Fibroblast of upper back skin (primary cell): ENCODE measurements at regions not wholly inside any gene's neighbourhood (a gene's known extent, or its start where the extent isn't known, plus 50 kb on each side); places are given as distances from the start of the nearest gene placed in this dataset.

Source experiments
- DNase-seq: peaks from one replicate; pipeline ENCODE4 v3.0.0-alpha.2; 2013

DNA sequence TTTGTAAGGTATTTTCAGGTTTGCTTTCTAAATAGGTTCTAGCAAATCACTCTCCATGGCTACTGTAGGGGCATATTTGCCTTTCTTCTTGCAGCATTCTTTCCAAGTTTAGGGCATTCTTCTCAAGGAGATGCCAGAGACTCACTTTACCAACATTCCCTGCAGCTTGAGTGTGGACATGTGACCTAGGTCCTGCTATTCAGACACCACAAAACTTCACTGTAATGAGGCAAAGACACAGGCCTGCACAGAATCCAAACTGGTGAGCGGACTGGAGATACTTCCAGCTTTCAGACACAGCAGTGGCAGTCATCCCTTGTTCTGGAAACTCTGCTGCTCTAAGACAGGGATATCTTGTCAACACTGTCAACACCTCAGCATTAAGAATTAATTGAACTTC is 146.4 kb upstream of the PFN2 start:
- DNase-seq: peak; percentile 34

DNA sequence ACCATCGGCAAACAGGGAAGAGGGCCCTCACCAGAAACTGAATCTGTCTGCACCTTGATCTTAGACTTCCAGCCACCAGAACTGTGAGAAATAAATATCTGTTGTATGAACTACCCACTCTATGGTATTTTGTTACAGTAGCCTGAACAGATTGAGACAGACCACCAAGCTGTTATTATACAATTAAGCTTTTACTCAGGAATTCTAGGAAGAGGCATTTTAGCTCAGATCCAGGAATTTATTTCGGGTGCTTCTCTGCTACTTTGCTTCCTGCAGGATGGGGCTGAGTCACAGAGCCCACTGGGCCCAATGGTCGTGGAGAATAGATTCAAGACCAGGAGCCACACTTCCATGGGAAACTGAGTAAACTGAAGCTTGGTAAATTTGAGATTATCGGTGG is 145.5 kb upstream of the PFN2 start:
- DNase-seq: peak; percentile 31

GRCh38 chr3:150114873-150115540 is 144.3 kb upstream of the PFN2 start:
- DNase-seq: peak; percentile 60

DNA sequence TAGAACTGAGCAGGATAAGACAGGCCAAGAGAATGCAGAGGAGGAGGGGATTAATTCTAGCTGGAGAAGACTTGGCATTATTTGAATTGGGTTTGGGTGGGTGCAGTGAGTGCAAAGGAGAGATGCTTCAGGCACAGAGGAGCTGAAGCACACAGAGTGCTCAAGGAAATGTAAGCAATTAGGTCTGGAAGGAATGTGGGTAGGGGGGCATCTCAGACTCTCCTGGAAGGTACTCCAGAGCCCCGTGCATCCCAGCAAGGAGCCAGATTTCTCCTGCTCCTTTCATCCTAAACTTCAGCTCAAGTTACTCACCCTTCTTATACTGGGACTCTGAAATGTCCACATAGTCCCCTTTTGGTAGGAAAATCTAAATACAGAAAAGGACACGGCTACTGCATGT is 143.6 kb upstream of the PFN2 start:
- DNase-seq: no peak

DNA sequence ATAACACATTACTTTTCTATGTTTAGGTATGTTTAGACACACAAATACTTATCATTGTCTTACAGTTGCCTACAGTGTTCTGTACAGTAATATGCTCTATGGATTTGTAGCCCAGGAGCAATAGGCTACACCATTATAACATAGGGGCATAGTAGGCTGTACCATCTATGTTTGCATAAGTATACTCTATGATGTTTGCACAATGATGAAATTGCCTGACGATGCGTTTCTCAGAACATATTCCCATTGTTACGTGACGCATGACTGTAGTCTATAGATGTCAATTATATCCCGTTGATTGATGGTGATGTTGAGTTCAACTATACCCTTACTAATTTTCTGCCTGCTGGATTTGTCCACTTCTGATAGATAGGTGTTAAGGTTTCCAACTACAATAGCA is 139.4 kb upstream of the PFN2 start:
- no peak for DNase-seq

DNA sequence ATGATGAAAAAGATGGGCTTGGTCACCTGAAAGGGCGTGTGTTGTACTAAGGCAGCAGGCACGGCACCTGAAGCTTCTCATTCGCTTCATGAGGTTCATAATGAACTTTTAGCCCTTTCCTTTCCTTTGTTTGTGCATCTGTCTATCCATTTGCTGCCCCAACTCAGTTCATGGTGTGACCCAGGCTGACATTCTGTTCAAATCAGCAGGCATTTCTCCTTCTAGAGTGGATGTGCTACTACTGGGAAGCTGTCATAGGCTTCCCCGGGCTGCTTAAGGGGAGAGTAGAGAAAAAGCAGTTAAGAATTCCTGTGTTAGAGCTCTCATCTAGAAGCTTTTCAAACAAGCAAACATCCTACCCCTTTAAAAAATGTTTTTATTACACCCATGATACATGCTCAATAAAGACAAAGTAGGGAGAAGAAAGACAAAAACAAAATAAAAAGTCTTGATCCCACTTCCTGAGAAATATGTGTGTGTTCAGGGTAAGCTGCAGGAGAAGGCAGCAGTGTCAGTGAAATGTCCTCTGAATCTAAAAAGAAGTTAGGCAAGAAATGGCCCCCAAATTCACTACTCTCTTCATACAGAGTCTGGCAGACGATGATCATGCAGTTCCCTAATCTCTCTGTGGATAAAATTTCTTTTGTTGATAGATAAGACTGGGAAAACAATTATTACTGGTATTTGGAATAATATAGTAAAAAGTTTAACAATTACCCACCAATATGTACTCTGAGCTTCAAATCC is 136.9 kb upstream of the PFN2 start:
- peak; percentile 27 for DNase-seq

DNA sequence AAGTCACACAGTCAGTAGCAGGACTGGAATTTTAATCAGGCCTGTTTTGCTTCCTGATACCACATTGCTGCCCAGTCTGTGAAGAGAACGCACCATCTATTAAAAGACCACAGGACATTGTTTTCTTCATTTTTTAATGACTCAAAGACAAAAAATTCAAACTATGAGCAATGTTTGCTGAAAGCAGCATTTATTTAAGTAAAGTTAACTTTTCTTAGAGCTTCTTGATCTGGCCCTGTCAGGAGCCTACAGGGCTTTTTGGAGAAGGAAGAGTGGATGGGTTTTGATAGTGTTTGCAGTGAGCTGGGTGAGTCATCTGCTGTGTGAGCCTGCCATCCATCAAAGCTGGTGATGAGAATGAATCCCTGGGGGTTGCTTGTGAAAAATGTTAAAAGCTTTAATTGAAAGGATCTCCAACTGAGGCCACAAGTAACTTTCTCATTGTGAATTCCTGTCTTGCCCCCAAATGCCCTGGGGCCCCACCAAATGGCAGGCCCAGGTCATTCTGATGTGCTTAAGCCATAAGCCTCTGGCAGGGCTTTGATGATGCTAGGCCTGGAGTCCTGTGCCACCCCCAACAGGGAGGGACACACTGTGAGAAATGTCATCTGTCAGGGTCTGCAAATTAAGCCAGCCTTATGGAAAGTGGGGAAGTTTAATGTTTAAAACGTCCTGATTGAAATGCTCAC is 136.2 kb upstream of the PFN2 start:
- DNase-seq: peak; percentile 100

GRCh38 chr3:150105886-150106612 is 135.4 kb upstream of the PFN2 start:
- DNase-seq: peak; percentile 62

- DNase-seq: no peak
Measured at GRCh38 chr3:150105025-150105424, 134.3 kb upstream of the PFN2 start.

- DNase-seq: peak; percentile 67
Measured at GRCh38 chr3:150104564-150104963, 133.9 kb upstream of the PFN2 start.

DNA sequence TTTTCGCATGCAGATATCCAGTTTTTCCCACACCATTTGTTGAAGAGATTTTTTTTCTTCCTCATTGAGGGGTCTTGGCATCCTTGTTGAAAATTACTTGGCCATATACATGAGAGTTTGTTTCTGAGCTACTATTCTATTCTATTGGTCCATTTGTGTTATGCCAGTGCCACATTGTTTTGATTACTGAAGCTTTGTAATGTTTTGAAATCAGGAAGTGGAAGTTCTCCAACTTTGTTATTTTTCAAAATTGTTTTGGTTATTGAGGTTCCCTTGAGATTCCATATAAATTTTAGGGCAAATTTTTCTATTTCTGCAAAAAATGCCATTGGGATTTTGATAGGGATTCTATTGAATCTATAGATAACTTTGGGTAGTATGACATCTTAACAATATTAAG is 130.3 kb upstream of the PFN2 start:
- DNase-seq: no peak

DNA sequence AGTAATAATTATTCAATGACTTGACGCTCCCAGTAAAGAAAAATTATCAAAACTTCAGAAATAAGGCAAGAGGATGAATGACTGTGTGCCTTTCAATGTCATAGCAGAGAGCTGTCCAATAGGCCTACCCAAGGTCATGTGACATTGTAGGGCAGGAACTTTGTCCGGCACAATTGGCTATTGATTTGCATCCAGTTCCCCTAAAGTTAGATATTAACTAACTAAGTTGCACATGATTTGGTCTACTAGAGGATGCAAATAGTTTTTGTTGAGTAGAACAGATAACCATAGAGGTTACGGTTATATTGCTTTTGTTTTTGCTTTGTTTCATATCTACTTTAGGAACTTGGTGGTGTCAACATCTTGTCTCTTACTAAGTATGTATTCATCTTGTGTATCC is 127.9 kb upstream of the PFN2 start:
- DNase-seq: no peak

DNA sequence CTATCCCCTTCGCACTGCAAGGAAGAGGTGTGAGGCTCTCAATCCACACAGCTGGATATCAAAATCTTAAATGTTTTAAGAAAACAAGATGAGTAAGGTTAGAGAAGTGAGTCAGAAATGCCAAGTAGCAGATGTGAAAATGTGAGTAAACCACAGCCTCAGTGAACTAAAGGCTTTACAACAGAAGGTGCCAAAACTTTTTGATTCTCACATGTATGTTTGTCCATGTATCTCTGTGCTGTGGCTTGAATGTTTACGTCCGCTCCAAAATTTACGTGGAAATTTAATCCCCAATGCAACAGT is 126.8 kb upstream of the PFN2 start:
- DNase-seq: peak; percentile 76

DNA sequence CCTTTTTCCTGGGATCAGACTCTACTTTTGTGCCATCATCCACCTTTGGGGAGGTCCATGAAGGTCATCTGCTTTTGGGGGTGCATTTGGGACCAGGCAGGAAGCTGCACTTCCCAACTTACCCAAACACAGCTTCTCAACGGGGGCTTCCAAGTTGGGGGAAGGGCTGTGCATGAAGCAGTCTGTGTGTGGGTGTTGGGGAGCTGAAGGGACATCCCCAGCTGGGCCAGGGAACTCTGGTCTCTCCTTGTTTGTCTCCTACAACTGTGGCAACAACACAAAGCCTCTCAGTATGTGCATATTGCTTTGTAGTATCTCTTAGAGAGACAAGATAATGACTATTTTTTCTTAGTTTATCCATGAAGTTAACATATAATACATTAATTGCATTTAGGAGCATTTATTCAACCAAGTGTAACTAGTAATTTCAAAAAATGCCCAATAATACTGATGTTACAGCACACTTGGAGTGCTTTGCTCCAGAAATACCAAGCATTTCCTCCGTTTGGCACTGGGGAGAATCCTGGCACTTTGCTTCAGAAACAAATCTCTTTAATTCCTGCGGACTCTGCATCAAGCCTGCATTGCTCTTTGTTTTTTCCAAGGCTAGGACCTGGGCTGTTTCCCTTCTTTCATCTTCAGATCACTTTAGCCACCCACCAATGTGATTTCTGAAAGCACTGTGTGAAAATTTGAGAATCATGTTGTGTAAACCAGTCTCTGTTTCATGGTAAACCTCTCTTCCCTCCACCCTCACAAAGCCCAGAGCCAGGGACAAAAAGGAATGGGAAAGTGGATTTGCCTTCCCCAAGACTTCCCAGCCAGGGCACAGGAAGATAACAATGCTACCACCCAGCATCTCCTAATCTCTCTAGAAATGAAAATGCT is 126.2 kb upstream of the PFN2 start:
- DNase-seq: no peak

GRCh38 chr3:150094150-150094933 is 123.6 kb upstream of the PFN2 start:
- DNase-seq: peak; percentile 50

- no peak for DNase-seq
Measured at GRCh38 chr3:150091626-150092025, 120.9 kb upstream of the PFN2 start.

DNA sequence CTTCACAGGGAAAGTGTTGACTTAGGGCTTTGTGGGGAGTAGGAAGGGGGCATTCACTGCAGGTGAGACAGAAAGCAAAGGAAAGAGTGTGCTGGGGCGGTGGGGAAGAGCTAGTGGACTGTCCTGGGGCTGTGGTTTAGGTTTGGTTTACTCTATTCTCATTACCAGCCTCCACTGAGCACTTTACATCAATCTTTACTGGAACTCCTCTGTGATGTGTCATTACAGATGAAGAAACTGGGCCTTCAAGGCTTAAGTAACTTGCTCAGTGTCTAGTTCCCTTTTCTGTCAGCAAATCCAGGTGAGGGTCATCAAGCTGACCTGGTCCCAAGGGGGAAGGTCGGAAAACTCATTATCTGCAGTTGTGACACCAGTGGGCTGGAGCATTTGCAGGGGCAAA is 120.2 kb upstream of the PFN2 start:
- DNase-seq: no peak

DNA sequence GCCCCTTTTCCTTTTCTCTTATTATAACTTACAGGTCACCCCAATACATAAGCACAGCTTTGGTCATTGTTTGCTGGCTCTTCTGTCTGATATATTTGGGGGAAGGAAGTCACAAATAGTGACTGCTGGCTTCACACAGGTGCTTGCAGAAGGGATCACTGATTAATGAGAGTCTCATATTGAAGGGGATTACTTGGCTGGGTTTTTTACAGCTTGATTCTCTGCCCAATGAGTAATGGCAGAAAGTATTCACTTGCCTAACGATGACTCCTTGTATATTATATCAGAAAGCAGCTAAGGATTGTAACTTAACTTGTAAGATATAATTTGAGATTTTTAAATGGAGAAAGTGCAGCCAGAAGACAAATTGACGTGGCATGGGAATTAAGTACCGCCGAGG is 119.3 kb upstream of the PFN2 start:
- peak; percentile 74 for DNase-seq

- DNase-seq: no peak
Measured at GRCh38 chr3:150084128-150084527, 113.4 kb upstream of the PFN2 start.

- DNase-seq: peak; percentile 83
Measured at GRCh38 chr3:150083655-150084042, 113.0 kb upstream of the PFN2 start.

DNA sequence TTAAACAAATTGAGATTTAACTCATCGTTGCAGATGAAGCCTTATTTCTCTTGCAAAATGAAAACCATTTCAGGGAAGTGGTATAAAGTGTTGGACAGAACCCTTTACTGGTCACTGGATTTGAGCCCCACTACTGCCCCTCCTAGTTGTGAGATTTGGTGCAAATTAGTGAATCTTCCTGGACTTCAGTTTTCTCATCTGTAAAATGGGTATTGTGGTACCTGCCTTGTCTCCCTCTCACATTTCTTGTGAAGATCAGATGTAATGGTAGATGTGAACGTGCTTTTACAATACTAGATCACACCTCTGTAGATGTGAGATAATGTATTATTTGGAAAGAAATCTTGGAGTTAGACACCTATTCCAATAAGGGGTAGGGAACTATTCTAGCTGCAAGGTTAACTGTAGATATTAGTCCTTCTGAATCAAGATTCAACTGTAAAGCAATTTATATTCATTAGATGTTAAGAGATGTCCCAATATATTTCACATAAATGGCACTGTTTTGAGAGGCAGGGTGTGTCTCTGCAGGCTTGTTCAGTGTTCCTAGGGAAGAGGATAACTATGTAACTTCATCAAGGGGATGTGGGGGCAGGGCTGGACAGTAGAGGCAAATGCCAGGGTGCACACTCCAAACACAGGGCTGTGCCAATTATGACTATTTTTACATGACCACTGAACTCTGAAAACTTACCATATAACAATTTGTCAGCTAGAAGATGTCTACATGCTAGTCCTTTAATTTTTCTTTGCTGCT is 112.4 kb upstream of the PFN2 start:
- no peak for DNase-seq
